DMS53 treated with DMSO at 0.1 percent for 48 hours (cell line): ENCODE measurements at regions not wholly inside any gene's neighbourhood (a gene's known extent, or its start where the extent isn't known, plus 50 kb on each side); places are given as distances from the start of the nearest gene placed in this dataset.

Source experiments
- DNase-seq: peaks from one replicate; lab custom pipeline; 2025; ENCODE audit not compliant: unreplicated experiment; lab: John Stamatoyannopoulos, UW

DNA sequence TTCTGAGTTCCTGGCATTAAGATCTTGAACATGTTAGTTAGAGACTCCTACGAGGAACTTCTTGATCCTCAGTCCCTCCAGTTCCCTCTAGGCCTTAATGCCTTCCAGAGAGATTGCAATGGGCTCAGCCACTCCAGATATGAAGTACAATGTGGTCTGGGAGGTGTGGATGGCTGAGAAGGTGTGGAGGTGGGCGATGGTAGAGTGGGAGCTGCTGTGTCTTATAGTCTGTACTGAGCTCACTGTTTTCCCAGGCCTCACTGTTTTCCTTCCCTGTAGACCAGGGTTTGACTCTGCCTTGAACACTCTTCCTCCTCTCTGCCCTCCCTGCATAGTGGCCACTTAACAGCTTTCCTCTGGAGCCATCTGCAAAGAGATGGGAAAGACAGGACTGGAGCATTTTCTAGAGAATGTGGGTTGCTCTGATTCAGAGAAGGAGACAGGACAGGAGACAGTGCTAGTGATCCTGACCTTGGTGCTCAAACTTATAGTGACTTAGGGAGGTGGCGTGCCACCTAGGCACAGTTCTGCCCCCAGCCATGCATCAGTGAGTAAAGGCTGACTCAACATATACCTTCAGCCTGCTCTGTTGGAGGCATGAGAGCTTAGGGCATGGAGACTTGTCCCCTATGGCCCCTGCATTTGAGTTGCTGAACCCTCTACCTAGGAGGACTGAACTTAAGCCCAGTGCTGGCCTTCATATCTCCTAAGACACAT lies 129.7 kb downstream of the TDRD15 start:
- no peak for DNase-seq

DNA sequence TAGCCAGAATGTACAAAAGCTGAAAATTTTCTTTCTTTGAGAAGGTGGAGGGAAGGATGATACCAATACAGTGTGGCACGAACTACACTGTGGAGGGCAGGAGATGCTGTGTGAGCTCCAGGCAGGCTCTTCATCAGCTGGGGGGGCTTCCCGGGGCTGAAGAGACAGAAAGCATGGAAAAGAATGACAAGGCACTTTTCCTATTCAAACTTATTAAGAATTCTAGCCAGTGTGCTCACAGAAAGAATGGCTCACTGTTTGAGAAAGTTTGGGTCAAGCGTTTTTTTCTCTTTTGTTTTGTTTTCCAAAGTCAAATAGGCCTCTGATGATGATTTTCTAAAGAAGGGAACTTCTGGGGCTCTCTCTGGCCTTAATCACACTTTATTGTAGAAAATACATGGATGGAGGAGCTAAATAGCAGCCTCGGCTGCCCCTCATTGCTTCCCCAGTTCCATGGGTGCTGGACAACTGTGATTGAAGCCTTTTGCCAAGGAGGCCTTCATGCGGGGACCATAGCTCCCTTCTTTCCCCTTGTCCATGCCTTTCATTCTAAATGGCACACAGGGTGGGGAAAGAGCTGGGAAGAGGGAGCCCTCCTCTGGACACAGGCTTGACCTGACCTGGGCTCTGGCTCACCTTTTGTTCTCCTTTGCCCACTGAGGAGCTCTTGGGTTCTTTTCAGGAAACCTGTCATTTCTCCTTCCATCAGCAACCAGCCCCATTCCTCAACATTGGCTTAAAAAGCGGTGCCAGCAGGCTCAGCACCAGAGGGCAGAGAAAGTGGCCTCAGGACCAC lies 130.6 kb downstream of the TDRD15 start:
- DNase-seq: no peak

DNA sequence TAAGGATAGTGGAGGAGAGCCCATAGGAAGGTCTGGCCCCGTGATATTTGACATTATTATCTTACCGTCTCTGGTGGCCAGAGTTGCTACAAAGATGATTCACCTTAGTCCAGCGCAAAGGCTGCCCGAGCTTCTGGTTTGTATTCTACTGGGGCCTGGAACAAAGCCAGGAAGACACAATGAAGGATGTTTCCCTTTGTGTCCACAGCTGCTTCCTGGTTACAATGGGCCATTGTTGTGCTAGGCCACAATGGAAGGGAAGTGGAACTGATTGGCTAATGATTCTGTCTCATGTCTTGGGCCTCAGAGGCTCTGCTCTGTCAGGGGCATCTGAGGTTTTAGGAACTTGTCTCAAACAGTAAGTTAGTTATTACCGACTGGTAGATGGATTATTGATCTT lies 132.2 kb downstream of the TDRD15 start:
- peak; percentile 79 for DNase-seq

DNA sequence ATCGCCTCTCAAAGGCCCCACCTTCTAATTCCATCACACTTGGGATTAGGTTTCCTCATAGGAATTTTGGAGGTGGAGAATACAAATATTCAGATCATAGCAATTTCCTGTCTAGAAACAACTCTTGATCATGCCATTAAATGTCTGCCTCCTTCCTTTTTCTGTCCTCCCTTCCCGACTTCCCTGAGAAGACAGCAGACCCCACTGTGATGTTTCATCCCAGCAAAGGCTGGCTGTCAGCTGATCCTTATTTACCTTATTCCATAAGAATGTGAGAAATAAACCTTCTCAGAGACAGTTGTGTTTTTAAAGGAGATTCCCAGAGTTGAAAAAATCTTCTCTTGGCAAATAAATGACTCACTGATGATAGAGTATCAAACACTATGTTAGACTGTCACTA lies 133.9 kb downstream of the TDRD15 start:
- no peak for DNase-seq

DNA sequence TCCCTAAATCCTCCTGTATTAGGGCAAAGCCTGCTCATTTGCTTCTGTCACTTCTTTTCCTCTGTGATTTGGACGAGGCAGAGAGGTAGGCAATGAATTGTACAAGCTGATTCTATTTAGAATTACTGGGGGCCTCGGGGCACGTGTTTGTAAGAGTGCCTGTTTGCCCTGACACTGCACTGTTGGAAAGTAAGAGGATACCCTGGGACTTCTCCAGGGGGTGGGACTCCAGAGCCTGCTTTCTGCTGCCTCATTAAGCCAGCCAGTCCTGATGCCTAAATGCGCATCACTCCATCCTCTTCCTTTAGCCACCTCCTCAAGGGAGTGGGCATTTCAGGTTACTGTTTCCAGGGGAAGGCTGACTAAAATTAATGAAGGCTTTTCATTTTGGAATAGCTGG lies 134.3 kb downstream of the TDRD15 start:
- no peak for DNase-seq

DNA sequence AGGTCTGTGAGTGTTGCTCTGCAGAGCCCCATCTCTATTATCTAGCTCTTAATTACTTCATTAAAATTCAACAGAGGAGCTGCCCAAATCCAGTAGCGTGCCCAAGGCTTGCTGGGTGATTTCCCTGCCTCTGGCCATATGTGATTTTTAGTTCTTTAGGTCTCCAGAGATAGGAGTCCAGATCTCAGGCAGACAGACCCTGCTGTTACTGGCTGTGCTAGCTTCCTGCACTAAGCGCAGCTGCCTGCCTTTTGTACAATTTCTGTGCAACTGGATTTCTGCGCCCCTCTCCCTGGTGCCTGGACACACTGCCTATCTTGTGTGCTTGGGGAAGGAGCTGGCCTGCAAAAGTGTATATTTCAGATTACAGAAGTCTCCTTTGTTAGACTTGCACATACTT lies 136.5 kb downstream of the TDRD15 start:
- no peak for DNase-seq

DNA sequence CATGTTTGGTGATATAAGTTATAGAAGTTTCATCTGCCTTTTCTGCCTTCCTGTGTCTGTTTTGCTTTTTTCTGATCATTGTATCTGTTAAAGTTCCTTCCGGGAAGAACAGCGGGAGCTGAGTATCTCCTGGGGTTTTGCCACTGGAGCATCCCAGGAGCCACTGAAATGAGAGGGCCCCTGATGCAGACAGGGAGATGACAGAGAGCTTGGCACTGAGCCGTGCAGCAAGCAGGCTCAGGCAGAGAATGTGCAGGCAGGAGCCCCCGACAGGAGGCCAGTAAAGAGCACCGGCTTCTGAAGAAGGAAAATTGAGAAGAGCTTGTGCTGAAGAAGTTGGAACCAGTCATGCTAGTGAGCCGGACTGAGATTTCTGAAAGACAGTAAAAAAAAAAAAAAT lies 137.8 kb downstream of the TDRD15 start:
- DNase-seq: no peak

DNA sequence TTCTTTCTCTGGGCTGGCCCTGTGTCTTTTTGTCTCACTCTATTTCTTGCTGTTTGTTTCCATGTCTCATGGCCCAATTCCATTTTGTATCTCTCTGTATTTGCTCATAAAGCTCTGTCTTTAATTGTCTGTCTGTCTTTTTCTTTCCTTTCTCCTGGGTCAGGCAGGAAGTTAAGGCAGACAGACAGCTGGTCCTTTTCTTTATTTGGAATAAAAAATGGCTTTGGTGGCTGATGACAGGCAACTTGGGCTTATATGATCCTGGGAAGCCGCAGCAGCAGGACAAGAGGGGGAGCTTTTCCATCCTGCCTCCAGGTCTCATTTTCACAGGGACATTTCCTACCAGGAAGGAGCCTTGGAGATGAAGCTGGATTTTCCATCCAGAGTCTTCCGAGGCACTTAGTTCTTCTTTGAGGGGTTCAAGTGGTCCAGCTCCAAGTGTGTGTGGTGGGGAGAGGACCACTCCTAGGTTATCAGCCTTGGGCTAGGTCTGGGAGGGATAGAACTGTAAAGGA lies 138.7 kb downstream of the TDRD15 start:
- DNase-seq: no peak

DNA sequence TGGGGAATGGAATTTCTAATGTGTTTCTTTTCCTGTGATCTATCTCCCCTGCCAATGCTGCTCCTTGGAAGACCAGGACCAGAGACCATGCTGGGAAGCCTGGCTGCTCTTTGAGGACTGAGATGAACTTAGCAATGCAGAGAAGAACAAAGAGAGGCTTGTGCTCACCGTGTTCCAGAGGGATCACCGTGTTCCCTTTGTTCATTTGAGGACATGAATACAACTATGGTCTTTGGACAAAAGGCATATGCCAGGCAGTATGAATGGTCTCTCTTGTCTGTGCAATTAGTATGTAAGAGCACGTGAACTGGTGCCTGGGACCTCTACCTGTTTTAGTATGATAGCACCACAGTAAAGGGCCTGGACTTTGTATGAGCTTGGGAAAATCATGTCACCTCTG lies 139.9 kb downstream of the TDRD15 start:
- DNase-seq: no peak

DNA sequence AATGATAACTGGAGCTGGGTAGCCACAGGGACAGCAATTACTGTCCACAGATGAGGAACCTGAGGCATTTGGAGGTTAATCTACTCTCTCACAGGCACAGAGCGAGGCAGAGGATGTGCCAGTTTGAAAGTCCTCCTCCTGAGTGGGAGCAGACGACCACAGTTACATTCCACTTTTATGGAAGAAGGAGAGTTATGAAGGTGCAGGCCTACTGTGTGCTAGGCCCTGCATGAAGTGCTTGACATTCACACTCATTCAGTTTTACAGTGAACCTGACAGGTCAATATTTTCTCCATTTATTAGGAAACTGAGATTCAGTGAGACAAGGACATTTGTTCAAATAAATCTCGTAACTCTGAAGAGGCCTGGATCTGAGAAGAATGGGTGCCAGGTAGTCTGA lies 142.0 kb downstream of the TDRD15 start:
- no peak for DNase-seq

DNA sequence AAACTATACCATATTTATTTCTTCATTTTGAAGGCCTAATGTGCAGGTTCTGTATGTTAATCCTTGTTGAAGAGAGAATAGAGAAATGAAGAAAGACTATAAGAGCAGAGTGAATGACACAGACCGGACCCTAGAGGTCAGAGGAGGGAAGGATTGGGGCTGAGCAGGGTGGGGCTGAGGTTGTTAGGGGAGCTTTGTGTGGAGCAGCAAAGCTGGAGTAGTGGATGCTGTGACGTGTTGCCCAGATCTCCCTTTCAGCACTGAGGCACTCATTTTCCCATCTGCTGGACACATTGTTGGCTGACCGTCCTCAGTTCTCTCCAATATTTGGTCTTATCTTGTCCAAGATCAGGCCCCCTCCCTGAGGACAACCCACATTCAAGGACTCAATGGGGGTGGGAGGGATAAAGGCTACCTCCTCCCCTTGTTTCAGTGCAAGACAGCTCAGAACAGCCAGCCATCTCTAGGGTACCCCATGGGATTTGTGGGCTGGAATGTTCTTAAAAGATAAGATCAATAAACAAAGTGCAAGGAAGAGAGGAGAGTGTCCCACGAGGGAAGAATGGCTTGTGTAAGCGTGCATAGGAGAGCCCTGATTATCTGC lies 143.6 kb downstream of the TDRD15 start:
- no peak for DNase-seq

DNA sequence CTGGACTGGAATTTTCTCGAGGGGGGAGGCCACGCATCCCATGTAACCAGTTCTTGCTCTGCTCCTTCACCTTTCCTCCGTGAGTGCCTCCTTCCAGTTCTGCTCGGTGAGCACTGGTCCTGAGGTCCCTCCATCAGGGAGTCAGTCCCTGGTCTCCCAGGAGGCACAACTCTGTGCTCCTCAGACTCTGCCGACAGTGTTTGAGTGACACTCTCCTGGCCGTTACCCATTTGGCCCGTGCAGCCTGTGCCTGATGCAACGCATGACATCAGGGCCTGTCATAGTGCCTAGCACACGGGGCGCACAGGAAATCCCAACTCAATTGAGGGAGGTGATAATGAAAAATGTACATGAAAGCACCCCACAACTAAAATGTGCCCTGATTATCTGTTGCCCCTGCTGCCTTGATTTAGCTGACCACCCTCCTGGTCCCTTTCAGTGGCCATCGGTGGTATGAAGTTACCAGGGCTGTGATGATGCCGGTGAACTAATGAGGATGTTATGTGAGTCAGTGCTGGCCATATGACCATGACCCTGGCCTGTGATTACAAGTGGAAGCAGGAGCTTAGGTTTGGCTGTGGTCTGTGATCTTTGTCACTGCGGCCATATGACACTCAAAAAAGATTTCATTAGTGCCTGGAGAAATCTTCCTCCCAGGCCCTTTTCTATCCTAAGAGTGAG lies 144.6 kb downstream of the TDRD15 start:
- no peak for DNase-seq

DNA sequence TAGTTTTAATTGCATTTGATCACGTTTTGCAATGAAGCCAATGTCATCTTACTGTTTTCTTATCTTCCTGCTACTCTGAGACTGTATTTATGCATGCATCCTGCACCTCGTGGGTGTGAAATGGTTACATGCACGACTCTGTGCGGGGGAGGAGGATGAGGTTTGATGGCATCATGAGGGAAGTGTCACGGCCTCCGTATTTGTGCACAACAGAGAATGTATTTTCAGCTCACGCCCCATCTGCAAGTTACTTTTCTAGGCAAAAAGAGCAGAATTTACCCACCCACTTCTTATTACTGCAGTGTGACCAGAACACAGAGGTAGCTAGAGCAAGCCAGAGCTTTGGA lies 145.1 kb downstream of the TDRD15 start:
- no peak for DNase-seq

DNA sequence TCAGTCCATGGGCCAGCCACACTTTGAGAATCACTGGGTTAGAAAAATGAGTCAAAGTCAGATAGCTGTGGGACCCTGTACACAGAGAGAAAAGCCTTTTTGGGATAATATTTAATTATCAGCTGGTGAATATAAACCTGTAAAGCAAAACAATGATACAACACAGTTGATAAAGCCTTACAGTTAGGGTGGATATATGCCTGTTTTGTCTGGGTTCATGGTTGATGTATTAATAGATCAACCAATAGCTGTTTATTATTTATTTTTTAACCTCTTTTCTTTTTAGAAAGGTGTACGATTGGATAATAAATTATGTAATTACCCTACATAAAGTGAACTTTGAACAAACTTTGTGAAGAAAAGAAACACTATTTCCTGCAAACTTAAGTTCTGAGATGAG lies 145.6 kb downstream of the TDRD15 start:
- DNase-seq: no peak

DNA sequence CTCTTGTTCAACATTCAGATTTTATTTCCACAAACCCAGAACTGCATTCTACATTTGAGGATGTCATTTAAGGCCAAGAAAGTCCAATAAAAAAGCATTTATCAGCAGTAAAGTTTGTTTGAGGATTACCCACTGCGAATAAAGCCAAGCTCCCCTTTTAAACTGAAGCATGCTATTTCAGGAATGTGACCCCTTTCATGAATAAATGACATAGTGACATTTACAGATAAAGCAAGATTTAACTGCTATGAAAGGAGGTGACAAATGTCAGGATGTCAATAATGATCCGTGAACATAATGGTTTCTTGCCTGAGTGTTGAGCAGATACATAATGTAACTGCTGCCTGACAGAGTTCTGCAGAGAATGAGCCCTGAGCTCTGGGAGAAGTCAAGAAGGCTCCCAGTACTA lies 146.3 kb downstream of the TDRD15 start:
- DNase-seq: no peak

DNA sequence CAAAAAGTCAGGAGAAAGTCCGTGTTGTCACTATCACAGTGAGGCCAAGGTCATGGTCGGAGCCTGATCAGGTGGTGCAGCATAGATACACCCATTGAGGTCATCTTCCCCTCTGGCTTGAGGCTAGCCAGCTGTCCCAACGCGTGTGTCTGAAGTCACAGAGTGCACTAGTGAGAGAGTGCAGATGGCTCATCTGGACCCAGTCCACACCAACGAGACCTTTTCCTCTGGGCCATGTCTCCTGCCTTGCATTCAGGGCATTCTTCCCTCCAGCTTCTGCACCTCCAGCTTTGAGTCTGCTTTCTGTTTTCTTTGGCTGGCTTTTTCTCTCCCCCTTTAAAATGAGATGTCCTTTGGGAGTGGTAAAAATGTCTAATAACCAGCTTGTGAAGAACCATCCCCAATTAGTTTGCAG lies 146.9 kb downstream of the TDRD15 start:
- DNase-seq: no peak

DNA sequence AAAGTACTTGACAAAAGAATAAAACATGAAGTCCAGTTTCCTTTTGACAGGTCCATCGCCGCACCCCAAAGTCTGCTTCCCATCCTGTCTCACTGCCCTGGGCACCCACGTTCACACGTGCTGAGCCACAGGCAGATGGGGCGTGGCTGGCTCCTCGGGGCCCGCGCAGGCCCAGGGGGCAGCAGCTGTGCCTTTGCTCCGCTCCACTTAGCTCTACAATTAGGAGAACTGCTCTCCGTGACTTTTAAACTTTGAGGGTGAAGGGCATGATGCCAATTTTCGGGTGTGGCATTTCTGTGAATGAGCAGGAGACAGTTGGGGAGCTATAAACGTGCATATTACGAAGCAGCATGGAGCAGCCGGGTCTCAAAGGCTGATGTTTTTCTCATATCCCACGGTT lies 152.4 kb downstream of the TDRD15 start:
- no peak for DNase-seq

DNA sequence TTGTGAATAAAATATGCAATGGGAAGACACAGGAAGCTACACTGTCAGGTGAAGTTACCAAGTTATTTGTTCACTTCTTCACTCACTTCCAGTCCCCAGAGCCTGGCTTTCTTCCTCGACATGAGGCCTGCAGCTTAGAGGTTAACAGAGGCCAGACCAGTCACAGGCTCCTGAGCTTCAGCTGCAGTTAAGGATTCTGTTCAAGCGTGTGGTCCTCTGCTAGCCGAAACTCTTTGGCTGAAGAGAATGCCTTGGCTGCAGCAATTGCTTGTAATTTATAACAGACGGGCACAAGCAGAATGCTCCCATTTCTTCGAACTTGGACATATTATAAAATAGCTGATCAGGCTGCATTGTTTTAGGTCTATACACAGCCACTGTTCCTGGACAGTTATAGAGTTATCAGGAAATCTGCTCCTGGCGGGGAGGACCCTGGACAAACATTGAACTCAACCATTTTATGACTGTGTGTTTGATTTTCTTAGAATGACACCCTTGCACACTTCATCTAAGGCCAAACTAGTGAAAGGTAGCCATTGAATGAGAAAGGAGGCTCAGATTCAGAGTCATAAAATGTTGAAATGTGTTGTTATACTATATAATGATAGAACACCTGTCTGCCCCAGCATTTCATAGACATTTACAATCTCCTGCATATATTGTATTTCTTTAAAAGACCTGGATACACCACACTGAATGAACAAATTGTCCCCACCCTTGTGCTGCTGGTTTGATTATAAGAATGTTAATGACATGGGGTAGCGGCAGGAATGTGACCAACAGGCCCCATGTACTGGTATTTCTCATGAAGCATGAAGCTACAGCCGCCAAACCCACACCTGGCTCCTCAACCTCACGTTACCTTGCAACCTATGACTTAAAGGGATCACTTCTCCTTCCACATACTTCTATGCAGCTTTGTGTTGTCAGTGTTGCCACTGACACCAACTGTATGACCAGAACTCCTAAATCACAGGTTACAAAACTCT lies 153.6 kb downstream of the TDRD15 start:
- no peak for DNase-seq

DNA sequence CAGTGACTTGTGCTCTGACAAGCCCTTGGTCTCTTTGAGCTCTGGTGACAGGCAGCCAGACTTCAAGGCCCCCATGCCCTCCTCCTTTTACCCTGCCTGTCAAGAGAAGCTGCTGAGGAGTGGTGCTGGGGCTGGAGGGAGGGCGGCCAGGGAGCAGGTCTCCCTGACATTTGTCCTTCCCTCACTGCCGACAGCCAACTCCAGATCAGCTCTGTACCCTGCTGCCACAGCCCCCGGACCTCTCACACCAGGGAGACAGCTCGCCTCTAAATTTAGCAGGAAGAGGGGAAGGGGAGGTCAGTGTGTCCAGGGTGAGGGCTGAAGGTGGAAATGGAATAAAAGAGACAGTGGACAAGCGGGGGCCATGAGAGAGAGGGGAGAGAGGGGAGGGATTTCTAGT lies 155.8 kb downstream of the TDRD15 start:
- DNase-seq: no peak

DNA sequence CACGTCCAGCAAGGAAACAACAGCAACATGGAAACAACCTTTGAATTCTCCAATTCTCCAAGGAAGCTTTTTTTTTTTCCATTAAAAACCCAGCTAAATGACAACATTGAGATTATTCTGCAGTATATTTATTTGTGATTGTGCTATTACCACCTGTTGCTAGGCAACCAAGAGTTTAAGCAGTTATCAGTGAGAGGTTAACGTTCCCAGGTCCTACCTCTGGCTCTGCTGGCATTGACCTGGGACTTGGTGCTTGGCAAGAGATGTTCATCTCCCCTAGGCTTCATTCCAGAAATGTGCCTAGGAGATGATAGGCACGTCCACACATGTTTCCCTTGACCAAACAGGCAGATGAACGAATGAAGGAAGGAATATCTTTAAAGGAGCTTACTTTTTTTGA lies 157.0 kb downstream of the TDRD15 start:
- no peak for DNase-seq
